PC-3 (cell line): ENCODE measurements at regions not wholly inside any gene's neighbourhood (a gene's known extent, or its start where the extent isn't known, plus 50 kb on each side); places are given as distances from the start of the nearest gene placed in this dataset.

ENCODE experiments used
- EZH2 ChIP-seq: fragments of 300-600 bp; sonication (generic); IDR thresholded peaks from one replicate; pipeline ENCODE4 v1.6.1; 2017; ENCODE audit warnings: antibody characterized with exemption, mild to moderate bottlenecking, low read length; ENCODE audit not compliant: unreplicated experiment
- TF ChIP-seq, protein P1 (sequence below): fragments of 300-600 bp; sonication (generic); conservative IDR thresholded peaks from 2 replicates; pipeline ENCODE4 v1.5.1; 2017; ENCODE audit warnings: antibody characterized with exemption, low read depth, mild to moderate bottlenecking, low read length

DNA sequence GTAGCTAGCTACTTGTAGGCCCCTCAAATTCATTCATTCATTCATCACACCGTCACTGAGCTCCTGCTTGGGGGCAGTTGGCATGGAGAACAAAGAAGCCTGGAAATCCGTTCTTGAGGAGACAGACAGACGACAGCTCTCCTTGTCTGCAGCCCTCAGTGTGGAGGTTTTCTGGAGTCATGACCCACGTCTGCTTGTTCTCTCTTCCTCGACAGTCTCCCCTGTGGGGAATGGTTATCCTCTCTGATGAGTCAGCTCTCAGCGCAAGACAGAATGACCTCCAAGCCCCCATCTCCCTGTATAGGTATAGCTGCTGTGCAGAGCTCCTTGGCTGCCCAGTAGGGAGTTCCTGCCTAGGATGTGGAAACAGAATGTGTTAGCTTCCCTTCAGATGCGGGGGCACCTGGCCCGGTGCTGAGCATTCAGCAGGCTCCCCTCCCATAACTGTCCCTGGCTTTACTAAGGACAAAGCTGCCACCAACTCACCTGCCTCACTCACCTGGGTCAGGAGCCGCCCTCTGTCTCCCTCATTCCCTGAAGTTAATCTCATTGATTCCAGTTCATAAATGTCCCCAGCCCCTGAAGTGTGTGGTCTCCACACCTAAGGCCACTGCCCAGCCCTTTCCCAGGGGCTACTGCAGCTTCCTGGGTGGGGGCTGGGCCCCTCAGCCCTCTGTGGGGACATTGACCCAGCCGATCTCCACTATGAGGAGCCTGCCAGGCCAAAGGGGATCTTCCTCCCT is 124.7 kb downstream of the ACKR3 start:
- TF ChIP-seq, protein P1, sequence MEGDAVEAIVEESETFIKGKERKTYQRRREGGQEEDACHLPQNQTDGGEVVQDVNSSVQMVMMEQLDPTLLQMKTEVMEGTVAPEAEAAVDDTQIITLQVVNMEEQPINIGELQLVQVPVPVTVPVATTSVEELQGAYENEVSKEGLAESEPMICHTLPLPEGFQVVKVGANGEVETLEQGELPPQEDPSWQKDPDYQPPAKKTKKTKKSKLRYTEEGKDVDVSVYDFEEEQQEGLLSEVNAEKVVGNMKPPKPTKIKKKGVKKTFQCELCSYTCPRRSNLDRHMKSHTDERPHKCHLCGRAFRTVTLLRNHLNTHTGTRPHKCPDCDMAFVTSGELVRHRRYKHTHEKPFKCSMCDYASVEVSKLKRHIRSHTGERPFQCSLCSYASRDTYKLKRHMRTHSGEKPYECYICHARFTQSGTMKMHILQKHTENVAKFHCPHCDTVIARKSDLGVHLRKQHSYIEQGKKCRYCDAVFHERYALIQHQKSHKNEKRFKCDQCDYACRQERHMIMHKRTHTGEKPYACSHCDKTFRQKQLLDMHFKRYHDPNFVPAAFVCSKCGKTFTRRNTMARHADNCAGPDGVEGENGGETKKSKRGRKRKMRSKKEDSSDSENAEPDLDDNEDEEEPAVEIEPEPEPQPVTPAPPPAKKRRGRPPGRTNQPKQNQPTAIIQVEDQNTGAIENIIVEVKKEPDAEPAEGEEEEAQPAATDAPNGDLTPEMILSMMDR, result no peak
- no peak for TF ChIP-seq EZH2
